GM21619 (cell line): ENCODE measurements at regions not wholly inside any gene's neighbourhood (a gene's known extent, or its start where the extent isn't known, plus 50 kb on each side); places are given as distances from the start of the nearest gene placed in this dataset.

ENCODE experiments used
- ATAC-seq: cut with Tn5 transposase; IDR thresholded peaks from one replicate; pipeline ENCODE4 v1.9.1; 2021; ENCODE audit not compliant: unreplicated experiment

DNA sequence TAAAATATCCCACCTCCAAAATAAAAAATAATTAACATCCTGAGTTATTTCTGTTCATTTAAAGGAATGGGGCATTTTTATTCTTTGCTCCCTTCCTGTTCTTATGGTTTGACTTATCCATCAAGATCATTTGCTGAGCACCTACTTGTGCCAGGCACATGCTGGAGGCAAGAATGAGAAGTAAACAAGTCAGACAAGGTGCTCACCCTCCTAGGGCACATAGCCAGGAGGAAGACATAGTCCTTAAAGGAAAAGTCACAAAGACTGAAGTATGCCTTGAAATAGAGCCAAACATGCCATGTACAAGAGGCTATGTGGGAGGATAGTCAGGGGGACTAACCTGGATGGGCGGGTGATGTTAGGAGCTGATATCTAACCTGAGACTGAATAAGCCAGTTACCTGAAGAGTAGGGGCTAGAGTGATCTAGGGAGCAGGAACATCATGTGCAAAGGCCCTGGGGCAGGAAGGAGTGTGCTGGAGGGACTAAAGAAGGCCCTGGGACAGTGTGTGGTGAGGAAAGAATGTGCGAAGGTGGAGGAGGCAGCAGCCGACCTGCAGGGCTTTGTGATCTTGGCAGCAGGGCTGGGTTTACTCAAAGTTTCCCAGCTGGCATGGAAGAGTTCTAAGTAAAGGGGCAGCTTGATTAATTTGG lies 233.5 kb downstream of the MATN1 start:
- ATAC-seq = no peak

DNA sequence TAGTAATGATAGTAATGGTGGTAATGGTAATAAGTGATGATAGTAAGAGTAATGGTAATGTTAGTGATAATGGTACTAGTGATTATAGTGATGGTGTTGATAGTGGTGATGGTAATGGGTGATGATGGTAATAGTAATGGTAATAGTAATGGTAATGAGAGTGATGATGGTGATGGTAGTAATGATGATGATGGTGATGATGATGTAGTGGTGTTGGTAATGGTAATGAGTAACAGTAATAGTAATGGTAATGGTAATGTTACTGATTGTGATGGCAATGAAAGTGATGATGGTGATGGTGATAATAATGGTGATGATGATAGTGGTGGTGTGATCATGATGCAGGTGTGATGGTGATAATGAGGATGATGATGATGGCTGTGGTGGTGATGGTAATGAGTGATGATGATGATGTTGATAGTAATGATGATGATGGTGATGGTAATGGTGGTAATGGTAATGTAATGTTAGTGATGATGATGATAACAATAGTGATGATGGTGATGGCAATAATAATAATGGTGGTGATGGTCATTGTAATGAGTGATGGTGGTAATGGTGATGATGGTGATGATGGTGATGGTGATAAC lies 235.0 kb downstream of the MATN1 start:
- no peak for ATAC-seq

DNA sequence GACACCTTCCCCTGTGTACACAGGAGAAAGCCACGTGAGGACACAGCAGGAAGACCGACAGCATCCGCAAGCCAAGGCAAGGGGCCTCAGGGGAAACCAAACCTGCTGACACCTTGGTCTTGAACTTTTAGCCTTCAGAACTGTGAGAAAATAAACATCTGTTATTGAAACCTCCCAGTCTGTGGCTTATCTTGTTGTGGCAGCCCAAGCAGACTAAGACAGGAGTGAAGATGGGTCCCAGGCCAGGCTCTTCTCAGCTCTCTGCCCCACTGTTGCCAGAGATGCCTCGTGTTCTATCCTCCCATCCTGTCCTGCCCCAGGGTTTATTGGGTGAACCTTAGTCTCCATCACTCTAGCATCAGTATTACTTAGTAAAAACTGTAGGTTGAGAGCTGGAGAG lies 236.3 kb downstream of the MATN1 start:
- ATAC-seq = no peak

DNA sequence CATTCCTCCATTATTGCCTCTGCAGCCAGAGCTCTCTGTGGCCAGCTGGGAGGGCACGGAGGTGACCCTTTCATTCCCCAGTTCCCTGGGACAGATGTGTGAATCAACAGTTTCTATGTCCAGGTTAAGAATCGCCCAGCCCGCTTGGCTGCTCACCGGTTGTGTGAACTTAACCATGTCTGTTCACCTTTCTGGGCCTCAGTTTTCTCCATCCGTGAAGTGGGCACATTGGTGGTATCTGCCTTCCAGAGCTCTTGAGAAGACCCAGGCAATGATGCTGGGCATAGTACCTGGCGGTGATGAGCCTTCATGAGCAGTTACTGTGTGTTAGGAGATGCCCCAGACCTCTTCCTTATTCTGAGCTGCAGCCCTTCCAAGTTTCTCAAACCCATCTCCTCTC lies 238.3 kb downstream of the MATN1 start:
- no peak for ATAC-seq

DNA sequence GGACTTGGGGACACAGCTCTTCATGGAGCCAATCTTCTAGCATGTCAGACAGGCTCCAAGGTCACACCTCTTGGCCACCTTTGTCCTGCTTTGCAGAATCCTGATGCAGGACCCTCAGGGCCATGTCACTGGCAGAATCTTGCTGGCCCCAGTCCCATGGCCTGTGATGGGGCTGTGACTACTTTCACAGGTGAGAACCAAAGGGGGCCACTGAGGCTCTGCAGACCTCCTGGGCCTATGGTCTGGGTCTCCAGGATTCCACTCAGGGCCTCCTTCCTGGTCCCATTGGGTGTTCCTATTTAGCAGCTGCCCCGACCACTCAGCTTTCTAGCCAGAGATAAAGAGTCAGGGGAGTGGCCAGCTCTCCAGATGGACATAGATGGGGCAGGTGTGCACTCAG lies 238.7 kb downstream of the MATN1 start:
- ATAC-seq = no peak

DNA sequence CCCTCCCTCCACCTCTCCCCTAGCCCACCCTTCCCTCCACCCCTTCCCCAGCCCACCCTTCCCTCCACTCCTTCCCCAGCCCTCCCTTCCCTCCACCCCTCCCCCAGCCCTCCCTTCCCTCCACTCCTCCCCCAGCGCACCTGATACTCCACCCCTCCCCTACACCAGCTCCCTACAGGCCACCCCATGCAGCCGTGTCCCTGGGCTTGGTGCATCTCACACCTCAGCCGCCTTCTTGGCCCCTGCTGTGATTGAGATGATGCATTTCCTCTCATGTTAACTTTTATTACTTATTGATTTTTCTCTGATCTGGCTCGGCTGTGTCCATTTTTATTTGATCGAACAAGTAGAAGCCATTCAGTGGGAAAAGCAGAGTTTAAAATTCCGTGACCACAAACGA lies 243.8 kb downstream of the MATN1 start:
- ATAC-seq = no peak

DNA sequence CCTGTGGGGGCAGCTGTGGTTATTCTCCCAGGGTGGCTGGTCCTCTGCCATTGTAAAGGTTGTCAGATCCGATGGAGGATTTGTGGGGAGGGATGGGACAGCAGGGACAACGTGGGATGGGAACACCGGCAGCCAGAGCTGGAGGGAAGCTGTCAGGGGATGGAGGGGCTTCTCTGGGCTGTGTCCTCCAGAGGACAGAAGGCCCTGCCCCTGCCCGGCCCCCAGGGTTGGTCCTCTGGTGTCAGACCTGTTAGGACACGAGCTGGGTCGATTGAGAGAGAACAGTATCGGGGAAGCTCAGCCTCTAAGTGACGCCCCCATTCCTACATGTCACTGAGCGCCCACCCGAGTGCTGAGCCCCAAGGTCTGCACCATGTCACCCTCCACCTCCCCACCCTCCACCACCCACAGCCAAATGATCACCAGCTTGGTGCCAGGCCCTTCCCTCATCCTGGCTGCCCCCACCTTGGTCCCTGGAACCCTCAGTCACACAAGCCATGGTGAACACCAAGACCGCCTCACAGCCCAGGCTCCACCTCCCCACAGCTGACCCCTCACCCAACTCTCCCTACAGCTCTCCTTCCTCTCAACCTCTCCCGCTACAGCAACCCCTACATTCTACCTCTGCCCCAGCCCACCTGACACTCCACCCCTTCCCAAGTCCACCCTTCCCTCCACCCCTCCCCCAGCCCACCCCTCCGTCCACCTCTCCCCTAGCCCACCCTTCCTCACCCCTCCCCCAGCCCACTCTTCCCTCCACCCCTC lies 244.4 kb downstream of the MATN1 start:
- no peak for ATAC-seq

DNA sequence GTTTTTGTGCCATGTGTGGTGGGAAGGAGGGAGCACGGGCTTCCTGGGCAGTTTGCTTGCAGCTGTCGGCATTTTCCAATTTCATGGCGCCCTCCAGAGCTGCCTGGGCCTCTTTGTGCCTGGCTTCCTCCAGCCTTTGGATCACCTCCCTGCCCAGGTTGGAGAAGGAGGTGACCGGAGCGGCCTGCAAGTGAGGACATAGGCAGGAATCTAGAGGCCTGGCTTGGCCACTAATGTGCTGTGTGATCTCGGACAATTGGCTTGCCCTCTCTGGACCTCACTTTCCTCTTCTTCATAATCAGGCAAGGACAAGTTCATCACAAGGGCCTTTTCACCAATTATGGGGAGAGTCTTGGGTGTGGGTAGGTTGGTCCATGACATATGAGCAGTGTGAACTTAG lies 245.1 kb downstream of the MATN1 start:
- ATAC-seq = no peak

DNA sequence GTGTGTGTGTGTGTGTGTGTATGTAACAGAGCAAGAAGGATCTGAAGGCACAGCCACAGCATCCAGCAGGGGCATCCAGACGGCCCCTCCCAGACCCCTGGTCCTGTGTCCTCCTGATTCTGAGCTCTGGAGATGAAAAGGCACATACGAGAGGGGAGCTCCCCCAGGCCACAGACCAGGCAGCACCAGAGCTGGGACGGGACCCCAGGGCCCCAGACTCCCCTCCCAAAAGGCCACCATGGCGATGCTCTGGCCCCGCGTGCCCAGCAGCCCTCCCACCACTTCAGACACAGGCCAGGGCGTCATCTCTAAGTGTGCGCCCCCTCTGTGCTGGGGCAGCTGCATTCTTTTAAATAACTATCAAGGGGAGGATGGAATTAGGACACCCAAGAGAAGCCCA lies 245.8 kb downstream of the MATN1 start:
- ATAC-seq = no peak

DNA sequence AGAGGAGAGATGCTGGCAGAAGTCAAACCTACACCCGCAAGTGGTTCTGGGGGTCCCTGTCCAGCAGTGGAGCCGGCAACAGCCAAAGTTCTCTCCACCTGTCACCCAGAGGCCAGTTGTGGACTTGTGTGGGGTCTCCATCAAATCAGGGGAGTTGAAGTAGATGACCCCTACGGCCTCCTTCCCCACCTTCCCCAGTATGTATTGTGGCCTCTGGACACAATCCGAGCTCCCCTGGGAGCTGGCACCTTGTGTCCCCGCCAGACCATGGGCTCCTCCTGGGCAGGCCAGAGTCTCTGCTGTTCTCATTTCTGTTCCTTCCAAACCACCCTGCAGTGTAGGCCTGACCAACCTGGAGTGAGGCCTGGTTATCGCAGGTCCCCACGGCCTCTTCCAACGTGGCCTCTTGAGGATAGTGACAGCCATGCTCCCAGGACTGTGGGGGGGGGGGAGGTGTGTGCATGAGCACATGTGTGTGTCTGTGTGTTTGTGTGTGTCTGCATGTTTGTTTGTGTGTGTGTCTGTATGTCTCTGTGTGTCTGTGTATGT lies 246.4 kb downstream of the MATN1 start:
- ATAC-seq = no peak

DNA sequence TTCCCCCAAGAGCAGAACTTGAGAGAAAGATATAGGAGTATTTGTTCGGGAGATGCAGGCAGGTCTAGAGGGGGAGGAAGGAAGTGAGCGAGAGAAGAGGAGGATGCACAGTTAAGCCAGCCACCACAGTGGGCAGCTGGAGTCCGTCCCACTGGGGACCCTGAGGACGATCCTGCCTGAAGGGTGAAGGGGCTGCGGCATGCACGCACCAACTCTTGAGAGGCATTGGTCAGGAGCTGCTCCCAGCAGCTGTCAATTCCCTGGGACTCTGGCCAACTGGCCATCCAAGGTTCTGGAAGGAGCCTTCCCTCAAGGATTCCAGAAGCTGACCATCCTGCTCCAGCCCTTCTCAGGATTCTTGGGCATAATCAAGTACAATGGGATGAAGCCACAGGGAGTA lies 246.9 kb downstream of the MATN1 start:
- ATAC-seq = no peak

DNA sequence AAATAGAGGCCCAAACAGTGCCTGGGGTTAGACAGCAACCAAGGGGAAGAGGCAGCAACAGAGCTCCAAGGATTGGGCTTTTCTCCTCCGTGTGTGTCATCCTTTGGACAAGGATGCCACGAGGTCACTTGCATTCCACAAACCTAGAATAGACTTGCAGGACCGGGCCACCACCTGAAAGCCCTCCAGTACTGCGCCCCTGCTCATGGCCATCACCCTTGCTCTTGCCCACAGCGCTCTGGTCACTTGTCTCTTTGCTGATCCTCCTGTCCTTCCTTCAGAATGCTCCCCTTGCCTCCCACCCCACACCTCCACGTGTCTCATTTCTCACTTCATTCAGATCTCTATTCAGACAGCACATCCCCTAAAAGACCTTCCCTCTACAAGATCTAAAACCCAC lies 247.4 kb downstream of the MATN1 start:
- ATAC-seq = no peak

DNA sequence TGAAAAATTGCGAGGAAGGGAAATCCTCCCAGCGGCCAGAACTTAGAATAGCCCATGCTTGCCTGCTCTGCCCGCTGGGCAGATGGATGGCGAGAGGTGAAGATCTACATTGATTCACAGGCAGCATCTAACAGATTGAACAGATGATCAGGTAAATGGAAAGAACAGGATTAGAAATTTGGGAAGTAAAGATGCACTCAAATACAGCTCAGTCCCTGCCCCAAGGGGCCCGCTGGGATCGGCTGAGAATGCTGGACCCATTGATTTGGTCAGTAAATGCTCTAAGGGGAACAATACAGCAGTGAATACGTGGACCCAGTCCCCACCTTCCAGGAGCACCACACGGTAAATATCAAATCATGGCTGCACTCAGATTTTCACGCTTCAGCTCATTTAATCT lies 248.2 kb downstream of the MATN1 start:
- ATAC-seq = no peak

DNA sequence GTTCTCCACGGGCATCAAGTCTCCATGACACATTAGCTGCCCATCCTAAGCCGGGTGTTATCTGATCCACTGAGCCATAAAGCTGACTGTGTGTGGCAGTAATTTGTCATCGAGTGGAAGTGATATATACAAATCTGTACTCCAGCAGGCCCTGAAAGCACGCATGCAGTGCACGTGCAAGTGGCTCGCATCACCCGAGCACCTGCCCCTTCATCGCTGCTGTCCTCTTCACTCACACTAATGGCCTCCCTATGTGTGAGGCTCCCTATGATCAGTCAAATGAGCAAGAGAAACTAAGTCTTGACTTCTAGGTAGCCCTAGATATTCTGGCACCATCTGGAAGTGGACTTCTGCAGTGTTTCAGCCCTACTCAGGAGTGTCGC lies 248.6 kb downstream of the MATN1 start:
- ATAC-seq = no peak

DNA sequence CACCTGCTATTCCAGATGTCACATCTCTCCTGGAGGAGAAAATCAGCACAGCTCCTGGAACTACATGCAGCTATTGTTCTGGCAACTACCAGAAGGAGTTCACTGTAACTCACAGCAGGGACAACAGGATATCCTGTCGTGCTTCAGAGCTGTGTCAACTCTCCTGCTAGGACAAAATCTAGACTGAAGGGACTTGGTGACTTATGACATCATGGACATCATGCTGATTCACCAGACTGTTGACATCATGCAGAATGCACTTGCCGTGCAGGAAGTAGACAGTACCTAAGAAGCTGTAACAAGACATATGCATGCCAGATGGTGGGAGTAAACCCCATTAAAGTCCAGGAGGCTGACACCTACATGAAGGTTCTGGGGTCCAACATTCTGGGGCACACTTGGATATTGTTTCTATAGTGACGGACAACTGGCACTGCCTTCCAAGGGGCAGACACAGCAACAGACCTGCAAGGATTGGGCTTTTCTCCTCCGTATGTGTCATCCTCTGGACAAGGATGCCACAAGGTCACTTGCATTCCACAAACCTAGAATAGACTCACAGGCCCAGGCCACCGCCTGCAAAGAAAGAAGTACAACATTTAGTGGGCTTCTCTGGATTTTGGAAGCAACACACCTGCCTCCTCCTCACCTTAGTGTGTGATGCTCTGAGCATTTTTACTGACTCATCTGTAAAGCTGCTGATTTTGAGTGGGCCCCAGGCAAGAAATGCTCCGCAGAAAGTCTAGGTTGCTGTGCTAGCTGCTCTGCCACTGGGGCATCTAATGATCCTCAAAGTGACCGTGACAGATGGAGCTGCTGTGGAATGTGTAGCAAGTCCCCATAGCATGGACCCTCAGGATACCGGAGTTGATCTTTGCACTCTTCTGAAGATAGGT lies 249.2 kb downstream of the MATN1 start:
- no peak for ATAC-seq

DNA sequence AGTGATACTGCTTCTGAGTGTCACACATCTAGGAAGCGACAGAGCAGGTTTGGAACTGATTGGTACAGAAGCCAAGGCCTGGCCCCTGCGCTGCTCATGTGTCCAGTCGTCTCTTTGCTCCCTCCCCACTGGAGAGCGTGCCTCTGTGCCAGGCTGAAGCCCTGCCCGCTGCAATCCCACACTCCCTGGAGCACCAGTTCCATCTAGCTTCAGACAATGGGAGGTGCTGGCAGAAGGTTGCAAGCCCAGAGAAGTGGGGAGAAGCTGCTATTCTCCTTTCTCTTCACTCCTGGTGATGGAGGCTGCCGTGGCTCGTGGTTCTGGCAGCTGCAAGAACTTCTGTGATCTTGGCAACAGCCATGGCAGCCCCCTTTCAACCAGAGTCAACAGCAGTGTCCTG lies 250.9 kb downstream of the MATN1 start:
- no peak for ATAC-seq

DNA sequence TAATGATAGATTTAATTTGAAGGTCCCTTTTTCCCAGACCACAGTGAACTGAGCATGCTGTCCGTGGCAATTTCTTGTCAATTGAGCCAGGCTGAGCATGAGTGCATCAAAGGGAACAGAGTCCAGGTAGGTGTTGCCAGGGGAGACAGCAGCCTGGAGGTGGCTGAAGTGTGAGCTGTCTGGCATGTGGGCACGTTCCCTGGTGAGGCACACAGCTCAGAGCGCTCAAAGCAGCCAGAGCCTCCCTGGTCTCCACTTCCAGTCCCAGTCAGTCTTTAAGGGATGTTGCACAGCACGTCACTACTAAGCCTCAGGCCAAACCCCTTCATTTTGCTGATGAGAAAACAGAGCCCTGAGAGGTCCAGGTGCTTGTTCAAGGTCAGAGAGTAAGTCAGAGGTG lies 251.4 kb downstream of the MATN1 start:
- ATAC-seq = no peak

DNA sequence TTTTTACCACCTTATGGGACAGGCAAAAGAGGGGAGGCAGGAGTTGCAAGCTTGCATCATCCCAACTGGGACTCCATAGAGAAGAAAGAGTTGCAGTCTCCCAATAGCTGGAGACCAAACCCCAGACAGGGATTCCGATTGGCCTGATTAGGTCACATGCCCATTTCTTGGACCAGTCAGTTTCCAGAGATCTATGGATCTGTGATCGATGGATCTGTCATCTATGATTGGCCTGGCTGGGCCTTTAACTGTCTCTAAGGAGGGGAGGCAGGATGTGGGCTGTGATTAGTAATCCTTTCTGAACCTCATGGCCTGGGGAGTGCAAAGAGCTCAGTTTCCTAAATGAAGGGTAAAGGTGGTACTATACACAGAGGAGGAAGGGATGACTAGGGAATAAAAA lies 252.1 kb downstream of the MATN1 start:
- ATAC-seq = no peak

DNA sequence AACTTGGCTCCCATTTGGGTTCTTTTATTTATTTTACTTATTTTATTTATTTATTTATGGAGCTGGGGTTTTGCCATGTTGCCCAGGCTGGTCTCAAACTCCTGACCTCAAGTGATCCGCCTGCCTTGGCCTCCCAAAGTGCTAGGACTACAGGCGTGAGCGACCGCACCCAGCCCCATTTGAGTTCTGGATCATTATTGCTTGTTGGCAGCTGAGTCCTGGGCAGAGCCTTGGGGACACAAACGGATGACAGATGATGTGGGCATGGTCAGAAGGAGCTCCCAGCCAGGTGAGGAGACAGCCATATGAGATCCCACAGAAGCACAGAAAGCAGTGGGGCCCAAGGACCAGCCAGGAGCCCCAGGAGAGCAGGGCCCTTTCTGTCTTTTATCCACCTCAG lies 254.0 kb downstream of the MATN1 start:
- no peak for ATAC-seq

DNA sequence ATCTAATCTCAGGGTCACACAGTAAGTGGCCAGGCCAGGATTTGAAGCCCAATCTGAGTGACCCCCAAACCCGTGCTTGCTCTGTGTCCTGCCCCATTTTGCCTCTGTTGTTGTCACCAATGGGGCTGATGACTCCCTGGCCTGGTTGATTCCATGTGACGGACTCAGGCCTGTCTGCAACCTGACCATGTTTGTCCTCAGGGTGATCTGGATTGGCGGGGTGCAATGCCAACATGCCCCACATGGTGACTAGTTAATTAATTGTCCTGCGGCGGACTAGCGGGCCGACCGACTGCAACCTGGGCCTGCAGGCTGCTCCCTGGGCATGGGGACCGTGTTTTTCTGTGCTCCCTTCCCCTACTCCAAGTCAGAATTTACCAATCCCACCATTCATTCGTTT lies 256.3 kb downstream of the MATN1 start:
- ATAC-seq = no peak

DNA sequence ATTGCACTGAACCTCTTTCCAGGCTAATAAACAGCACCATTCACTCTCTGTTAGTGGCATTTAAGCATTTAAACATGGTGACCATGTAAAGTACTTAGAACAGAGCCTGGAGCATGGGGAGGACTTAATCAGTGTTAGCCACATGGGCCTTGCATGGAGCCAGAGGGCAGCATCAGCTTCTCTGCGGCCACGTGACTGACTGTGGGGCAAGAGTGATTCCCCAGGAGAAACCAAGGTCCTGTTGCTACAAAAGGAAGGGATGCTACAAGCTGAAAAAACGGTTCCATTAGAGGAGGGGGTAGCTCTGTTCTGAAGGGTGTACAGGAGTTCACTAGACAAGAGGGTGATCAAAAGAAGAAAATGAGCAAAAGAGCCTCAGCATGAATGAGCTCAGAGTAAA lies 256.8 kb downstream of the MATN1 start:
- ATAC-seq = no peak
